HepG2 (cell line): ENCODE measurements at regions not wholly inside any gene's neighbourhood (a gene's known extent, or its start where the extent isn't known, plus 50 kb on each side); places are given as distances from the start of the nearest gene placed in this dataset.

Experiments used
- ATF7 ChIP-seq, 2 experiments: fragments of 450-650 bp in 1 of 2; sonication (generic) in 1 of 2; formaldehyde crosslinking in 1 of 2; IDR thresholded peaks; 2 replicates each; pipeline versions ENCODE4 v1.4.0 to v1.6.1; 2016 to 2020; ENCODE audit warnings: antibody characterized with exemption in 1 of 2, mild to moderate bottlenecking in 1 of 2, missing genetic modification reagents in 1 of 2
- CTCF ChIP-seq: sonication (generic); formaldehyde crosslinking; IDR thresholded peaks from 2 replicates; pipeline ENCODE4 v1.5.0; 2020; ENCODE audit warnings: mild to moderate bottlenecking, missing genetic modification reagents, moderate library complexity
- MAFK ChIP-seq, 2 experiments: IDR thresholded peaks in 1 of 2; conservative IDR thresholded peaks in 1 of 2; 2 replicates each; pipeline ENCODE4 v1.6.1; 2011; ENCODE audit warnings: improper control_type of control experiment in 2 of 2, low read length in 2 of 2
- MEF2D ChIP-seq: sonication (generic); formaldehyde crosslinking; IDR thresholded peaks from 2 replicates; pipeline ENCODE4 v1.5.1; 2020; ENCODE audit warnings: mild to moderate bottlenecking, missing genetic modification reagents
- ZNF878 ChIP-seq: sonication (generic); formaldehyde crosslinking; IDR thresholded peaks from 2 replicates; pipeline ENCODE4 v1.8.1; 2023; ENCODE audit warnings: mild to moderate bottlenecking, missing genetic modification reagents, moderate library complexity
- ZSCAN12 ChIP-seq: sonication (generic); formaldehyde crosslinking; IDR thresholded peaks from 2 replicates; pipeline ENCODE4 v1.9.0; 2021; ENCODE audit warnings: mild to moderate bottlenecking, missing genetic modification reagents
- TF ChIP-seq, protein P1 (sequence below): sonication (generic); formaldehyde crosslinking; IDR thresholded peaks from 2 replicates; pipeline ENCODE4 v1.5.0; 2020; ENCODE audit warnings: mild to moderate bottlenecking, missing genetic modification reagents
- TF ChIP-seq, protein P2 (sequence below): sonication (generic); formaldehyde crosslinking; IDR thresholded peaks from 2 replicates; pipeline ENCODE4 v1.4.0; 2020; ENCODE audit warnings: missing genetic modification reagents
- TF ChIP-seq, protein P3 (sequence below): sonication (generic); formaldehyde crosslinking; IDR thresholded peaks from 2 replicates; pipeline ENCODE4 v1.4.0; 2020; ENCODE audit warnings: missing genetic modification reagents
- TF ChIP-seq, protein P4 (sequence below): sonication (generic); formaldehyde crosslinking; IDR thresholded peaks from 2 replicates; pipeline ENCODE4 v1.8.0; 2022; ENCODE audit warnings: missing genetic modification reagents, low read depth, mild to moderate bottlenecking, borderline replicate concordance

- TF ChIP-seq, protein P1, sequence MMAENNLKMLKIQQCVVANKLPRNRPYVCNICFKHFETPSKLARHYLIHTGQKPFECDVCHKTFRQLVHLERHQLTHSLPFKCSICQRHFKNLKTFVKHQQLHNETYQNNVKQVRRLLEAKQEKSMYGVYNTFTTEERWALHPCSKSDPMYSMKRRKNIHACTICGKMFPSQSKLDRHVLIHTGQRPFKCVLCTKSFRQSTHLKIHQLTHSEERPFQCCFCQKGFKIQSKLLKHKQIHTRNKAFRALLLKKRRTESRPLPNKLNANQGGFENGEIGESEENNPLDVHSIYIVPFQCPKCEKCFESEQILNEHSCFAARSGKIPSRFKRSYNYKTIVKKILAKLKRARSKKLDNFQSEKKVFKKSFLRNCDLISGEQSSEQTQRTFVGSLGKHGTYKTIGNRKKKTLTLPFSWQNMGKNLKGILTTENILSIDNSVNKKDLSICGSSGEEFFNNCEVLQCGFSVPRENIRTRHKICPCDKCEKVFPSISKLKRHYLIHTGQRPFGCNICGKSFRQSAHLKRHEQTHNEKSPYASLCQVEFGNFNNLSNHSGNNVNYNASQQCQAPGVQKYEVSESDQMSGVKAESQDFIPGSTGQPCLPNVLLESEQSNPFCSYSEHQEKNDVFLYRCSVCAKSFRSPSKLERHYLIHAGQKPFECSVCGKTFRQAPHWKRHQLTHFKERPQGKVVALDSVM (CRISPR knock-in tag) = no peak
- TF ChIP-seq, protein P2, sequence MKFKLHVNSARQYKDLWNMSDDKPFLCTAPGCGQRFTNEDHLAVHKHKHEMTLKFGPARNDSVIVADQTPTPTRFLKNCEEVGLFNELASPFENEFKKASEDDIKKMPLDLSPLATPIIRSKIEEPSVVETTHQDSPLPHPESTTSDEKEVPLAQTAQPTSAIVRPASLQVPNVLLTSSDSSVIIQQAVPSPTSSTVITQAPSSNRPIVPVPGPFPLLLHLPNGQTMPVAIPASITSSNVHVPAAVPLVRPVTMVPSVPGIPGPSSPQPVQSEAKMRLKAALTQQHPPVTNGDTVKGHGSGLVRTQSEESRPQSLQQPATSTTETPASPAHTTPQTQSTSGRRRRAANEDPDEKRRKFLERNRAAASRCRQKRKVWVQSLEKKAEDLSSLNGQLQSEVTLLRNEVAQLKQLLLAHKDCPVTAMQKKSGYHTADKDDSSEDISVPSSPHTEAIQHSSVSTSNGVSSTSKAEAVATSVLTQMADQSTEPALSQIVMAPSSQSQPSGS (CRISPR knock-in tag) = no peak
- TF ChIP-seq, protein P3, sequence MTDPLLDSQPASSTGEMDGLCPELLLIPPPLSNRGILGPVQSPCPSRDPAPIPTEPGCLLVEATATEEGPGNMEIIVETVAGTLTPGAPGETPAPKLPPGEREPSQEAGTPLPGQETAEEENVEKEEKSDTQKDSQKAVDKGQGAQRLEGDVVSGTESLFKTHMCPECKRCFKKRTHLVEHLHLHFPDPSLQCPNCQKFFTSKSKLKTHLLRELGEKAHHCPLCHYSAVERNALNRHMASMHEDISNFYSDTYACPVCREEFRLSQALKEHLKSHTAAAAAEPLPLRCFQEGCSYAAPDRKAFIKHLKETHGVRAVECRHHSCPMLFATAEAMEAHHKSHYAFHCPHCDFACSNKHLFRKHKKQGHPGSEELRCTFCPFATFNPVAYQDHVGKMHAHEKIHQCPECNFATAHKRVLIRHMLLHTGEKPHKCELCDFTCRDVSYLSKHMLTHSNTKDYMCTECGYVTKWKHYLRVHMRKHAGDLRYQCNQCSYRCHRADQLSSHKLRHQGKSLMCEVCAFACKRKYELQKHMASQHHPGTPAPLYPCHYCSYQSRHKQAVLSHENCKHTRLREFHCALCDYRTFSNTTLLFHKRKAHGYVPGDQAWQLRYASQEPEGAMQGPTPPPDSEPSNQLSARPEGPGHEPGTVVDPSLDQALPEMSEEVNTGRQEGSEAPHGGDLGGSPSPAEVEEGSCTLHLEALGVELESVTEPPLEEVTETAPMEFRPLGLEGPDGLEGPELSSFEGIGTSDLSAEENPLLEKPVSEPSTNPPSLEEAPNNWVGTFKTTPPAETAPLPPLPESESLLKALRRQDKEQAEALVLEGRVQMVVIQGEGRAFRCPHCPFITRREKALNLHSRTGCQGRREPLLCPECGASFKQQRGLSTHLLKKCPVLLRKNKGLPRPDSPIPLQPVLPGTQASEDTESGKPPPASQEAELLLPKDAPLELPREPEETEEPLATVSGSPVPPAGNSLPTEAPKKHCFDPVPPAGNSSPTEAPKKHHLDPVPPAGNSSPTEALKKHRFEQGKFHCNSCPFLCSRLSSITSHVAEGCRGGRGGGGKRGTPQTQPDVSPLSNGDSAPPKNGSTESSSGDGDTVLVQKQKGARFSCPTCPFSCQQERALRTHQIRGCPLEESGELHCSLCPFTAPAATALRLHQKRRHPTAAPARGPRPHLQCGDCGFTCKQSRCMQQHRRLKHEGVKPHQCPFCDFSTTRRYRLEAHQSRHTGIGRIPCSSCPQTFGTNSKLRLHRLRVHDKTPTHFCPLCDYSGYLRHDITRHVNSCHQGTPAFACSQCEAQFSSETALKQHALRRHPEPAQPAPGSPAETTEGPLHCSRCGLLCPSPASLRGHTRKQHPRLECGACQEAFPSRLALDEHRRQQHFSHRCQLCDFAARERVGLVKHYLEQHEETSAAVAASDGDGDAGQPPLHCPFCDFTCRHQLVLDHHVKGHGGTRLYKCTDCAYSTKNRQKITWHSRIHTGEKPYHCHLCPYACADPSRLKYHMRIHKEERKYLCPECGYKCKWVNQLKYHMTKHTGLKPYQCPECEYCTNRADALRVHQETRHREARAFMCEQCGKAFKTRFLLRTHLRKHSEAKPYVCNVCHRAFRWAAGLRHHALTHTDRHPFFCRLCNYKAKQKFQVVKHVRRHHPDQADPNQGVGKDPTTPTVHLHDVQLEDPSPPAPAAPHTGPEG (CRISPR knock-in tag) = no peak
- TF ChIP-seq ATF7 (IDR thresholded peaks at IDR 0.05) (no peak), ATF7 (CRISPR knock-in tag; IDR thresholded peaks at IDR 0.05) (no peak), ZSCAN12 (no peak), MEF2D (no peak), ZNF878 (CRISPR knock-in tag) (no peak), MAFK (conservative IDR thresholded peaks at IDR 0.05 in 1 of 2, IDR thresholded peaks at IDR 0.05 in 1 of 2; ENCODE audit: low read length in 2 of 2) (no peak), CTCF (CRISPR knock-in tag) (no peak)
- TF ChIP-seq, protein P4, sequence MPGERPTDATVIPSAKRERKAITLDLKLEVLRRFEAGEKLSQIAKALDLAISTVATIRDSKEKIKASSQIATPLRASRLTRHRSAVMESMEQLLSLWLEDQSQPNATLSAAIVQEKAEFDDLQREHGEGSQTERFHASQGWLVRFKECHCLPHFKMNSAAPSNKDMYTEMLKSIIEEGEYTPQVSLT (CRISPR knock-in tag) = no peak
Measured at GRCh38 chr1:87191646-87192045, 137.0 kb upstream of the LMO4 start (continued).
